ENCODE measurements at regions not wholly inside any gene's neighbourhood (a gene's known extent, or its start where the extent isn't known, plus 50 kb on each side); places are given as distances from the start of the nearest gene placed in this dataset.

DNA sequence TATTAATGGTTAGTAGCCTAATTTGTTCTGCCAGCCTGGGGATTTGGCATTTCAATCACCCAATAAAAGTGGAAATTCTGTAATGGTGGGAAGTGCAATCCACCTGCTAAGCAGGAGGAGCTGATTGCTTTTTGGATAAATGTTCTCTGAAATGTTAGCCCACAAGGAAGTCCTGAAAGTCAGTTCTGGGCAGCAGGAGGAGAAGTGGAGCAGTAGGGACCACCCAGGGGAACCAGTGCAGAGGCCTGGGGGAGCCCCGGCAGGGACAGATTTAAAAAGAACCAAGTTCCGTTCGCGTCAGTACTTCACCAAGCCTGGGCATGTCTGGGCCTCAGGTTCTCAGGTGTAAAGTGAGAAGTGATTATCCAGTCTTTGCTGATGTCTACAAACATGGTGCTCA, 248.5 kb upstream of the RAB6C start:
- H3K4me3 ChIP-seq (ENCODE audit: low read depth, low read length) = no peak overlapping the region
- no peak for DNase-seq (ENCODE audit: low read depth)
- no peak for TF ChIP-seq CTCF (IDR thresholded peaks at IDR 0.05; ENCODE audit: control insufficient read depth, extremely low read depth, insufficient read depth)

DNA sequence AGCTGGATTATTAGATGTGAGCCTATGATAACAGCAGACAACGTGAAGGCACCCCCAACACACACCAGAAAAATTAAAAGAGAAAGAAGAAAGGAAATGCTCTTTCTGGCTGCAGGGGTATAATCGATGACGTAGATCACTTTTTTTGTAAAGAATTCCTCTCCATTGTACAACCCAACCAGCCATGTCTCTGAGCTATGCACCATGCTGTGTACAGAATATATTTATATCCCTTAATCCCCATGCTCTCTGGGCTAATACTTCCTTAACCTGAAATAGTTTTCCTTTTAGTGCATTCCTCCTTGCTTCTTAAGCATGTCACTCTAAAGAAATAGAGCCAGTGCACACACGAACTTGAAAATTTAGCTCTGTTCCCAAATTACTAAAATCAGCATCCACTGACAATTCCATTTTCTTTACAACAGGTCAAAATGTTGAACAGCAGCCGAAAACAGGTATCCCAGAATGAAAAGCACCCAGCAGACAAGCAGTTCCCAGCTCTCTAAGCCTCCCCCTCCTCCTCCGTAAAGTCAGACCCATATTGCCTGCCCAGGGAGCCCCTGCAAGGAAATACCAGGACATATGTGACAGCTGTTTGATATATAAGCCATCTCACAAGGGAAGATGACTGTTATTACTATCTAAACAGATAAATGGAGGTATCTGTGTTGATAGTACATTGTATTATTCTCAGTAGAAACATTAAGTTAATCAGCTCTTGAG, 247.4 kb upstream of the RAB6C start:
- no peak for TF ChIP-seq CTCF (IDR thresholded peaks at IDR 0.05; ENCODE audit: control insufficient read depth, extremely low read depth, insufficient read depth)
- no peak for DNase-seq (ENCODE audit: low read depth)
- H3K4me3 ChIP-seq (ENCODE audit: low read depth, low read length) = no peak overlapping the region

- DNase-seq (ENCODE audit: low read depth) = no peak
- TF ChIP-seq CTCF (IDR thresholded peaks at IDR 0.05; ENCODE audit: control insufficient read depth, extremely low read depth, insufficient read depth) = no peak
- no peak overlapping the region for H3K4me3 ChIP-seq (ENCODE audit: low read depth, low read length)
Observed at GRCh38 chr2:129732630-129733026, 246.8 kb upstream of the RAB6C start.

GRCh38 chr2:129733041-129733440, 246.4 kb upstream of the RAB6C start:
- H3K4me3 ChIP-seq (ENCODE audit: low read depth, low read length) = no peak overlapping the region
- no peak for TF ChIP-seq CTCF (IDR thresholded peaks at IDR 0.05; ENCODE audit: control insufficient read depth, extremely low read depth, insufficient read depth)
- DNase-seq (ENCODE audit: low read depth) = no peak

DNA sequence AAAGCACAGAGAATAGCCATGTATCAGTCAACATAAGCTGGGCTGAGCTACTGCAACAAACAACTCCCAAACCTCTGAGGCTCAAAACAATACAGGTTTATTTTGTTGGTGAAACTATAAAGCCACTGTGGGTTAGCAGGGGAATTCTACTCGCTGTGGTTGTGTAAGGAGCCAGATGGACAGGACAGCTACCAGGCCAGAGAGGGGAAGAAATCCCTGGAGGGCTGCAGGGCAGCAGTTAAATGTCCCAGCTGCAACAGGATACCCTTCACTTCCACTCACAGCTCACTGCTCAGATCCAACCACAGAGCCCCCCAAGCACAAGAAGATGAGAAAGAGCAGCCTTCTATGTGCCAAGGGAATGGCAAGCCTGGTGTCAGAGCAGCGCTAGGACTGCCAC, 245.9 kb upstream of the RAB6C start:
- TF ChIP-seq CTCF (IDR thresholded peaks at IDR 0.05; ENCODE audit: control insufficient read depth, extremely low read depth, insufficient read depth) = no peak
- DNase-seq (ENCODE audit: low read depth) = no peak
- no peak overlapping the region for H3K4me3 ChIP-seq (ENCODE audit: low read depth, low read length)

DNA sequence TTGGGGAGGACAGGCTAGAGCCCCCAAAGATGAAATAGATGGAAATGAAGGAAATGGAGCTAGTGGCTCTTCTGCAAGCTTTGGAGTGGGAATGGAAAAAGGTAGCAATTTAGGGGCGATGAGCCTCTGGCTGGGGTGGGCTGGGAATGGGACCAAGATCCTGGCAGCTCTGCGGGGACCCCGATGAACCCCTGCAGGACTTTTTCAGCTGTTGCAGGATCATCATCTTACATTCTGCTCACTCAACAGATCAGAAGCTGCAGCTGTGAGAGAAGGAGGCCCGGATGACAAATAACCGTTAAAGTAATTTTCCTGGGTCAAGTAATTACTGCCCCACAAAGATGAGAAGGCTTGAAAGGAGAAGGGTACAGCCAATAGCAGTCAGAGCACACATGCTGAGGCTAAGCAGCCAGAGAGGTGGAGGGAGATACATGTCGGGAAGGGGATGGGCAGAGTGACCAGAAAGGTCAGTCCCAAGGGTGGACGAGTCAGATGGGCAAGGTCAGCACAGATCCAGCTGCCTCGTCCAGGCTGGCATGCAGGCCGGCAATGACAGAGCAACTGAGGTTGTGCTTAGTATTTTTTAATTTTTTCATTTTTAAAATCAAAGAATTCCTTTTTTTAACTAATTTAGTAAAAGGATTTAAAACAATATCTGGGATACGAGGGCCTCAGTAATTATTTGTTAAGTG, 245.0 kb upstream of the RAB6C start:
- no peak overlapping the region for H3K4me3 ChIP-seq (ENCODE audit: low read depth, low read length)
- DNase-seq (ENCODE audit: low read depth) = no peak
- TF ChIP-seq CTCF (IDR thresholded peaks at IDR 0.05; ENCODE audit: control insufficient read depth, extremely low read depth, insufficient read depth) = no peak

Measured in LNCaP clone FGC (cell line).